Ectodermal cell (in vitro differentiated cells): ENCODE measurements at regions not wholly inside any gene's neighbourhood (a gene's known extent, or its start where the extent isn't known, plus 50 kb on each side); places are given as distances from the start of the nearest gene placed in this dataset.

Experiments used
- H3K27ac ChIP-seq: 2 replicates; pipeline ENCODE4 v1.7.0; 2013; ENCODE audit warnings: mild to moderate bottlenecking, low read depth, low read length; ENCODE audit not compliant: insufficient read depth, poor library complexity, severe bottlenecking
- H3K27me3 ChIP-seq: 2 replicates; pipeline ENCODE4 v1.7.0; 2013; ENCODE audit warnings: mild to moderate bottlenecking, low read length; ENCODE audit not compliant: insufficient read depth, control insufficient read depth, poor library complexity, severe bottlenecking
- H3K36me3 ChIP-seq: one replicate; pipeline ENCODE4 v1.7.0; 2013; ENCODE audit warnings: low read length; ENCODE audit not compliant: control insufficient read depth, insufficient read depth
- H3K4me1 ChIP-seq: one replicate; pipeline ENCODE4 v1.7.0; 2013; ENCODE audit warnings: low read length; ENCODE audit not compliant: control insufficient read depth, insufficient read depth
- H3K4me3 ChIP-seq: 2 replicates; pipeline ENCODE4 v1.7.0; 2013; ENCODE audit warnings: low read depth, low read length, control low read depth; ENCODE audit not compliant: insufficient read depth
- H3K9me3 ChIP-seq: 2 replicates; pipeline ENCODE4 v1.7.0; 2013; ENCODE audit warnings: mild to moderate bottlenecking, low read length, moderate library complexity; ENCODE audit not compliant: control insufficient read depth
- WGBS, 2 experiments: methylation state at CpG; one replicate each; pipeline ENCODE4 v1.1.7; 2013; ENCODE audit warnings: missing lambda C conversion rate in 2 of 2; 5-methylcytosine and 5-hydroxymethylcytosine counted together

DNA sequence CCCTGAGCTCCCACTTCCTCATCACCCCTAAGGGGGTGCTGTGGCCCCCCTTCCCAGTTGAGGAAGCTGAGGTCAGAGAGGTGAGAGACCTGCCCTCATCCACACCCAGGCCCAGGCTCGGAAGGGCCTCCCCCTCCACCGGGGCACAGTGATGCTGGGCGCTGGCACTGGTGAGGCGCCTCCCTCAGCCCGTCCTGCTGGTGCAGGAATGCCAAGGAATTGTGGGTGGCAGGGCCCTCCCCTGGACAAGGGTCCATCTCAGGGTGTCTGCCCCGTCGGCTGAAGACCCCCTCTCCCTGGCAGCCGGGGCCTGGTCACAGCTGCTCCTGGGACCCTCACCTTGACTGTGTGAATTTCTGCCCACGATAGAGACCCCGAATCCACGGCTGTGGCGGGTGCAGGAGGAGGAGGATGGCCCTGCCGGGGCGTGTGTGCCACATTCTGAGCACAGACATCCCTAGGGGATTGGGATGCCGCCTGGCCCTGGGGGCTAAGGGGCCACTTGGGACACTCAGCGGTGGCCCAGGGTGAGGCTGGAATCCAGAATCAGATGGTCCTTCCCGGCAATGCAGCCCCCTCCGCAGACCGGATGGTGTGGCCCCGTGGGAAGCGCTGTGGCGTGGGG is 70.2 kb upstream of the GATA5 start:
- no peaks in the 10 kb centered on the region for H3K9me3 ChIP-seq
- no peak overlapping the region for H3K27ac ChIP-seq
- no peaks in the 10 kb centered on the region for H3K36me3 ChIP-seq
- peaks cover 24% of the 10 kb centered on the region for H3K27me3 ChIP-seq
- no peak overlapping the region for H3K4me3 ChIP-seq
- peaks cover 7% of the 10 kb centered on the region for H3K4me1 ChIP-seq
- 93 to 94% methylated on average over 22 of the region's 22 CpGs for WGBS, 2 experiments

GRCh38 chr20:62546606-62547005 is 70.8 kb upstream of the GATA5 start:
- 90 to 96% methylated on average over 12 of the region's 12 CpGs for WGBS, 2 experiments

DNA sequence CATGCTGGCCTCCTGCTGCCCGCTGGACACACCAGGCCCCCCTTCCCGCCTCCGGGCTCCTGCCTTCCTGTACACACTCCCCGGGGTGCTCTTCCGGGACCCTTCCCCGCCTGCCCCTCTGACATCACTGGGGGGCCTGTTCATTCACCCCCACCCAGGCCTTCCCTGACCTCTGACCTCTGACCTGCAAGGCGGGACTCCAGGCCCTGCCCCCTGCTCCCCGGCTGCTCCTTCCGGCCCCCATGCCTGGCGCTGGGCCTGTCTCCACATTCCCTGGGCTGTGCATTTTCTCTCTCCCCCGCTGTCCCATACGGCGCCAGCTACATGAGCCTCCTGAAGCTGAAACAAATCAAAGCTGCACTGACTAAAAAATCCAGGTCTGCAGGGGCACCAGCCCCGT is 71.6 kb upstream of the GATA5 start:
- Histone ChIP-seq H3K4me3 (no peak overlapping the region), H3K27me3 (peaks cover 37% of the 10 kb centered on the region), H3K27ac (no peak overlapping the region), H3K9me3 (no peaks in the 10 kb centered on the region), H3K4me1 (peaks cover 12% of the 10 kb centered on the region), H3K36me3 (no peaks in the 10 kb centered on the region)
- 90 to 91% methylated on average over 14 of the region's 14 CpGs for WGBS, 2 experiments

More at GRCh38 chr20:62546606-62547005, 70.8 kb upstream of the GATA5 start:
- no peaks in the 10 kb centered on the region for H3K36me3 ChIP-seq
- no peaks in the 10 kb centered on the region for H3K9me3 ChIP-seq
- H3K4me1 ChIP-seq, result peaks cover 12% of the 10 kb centered on the region
- H3K27ac ChIP-seq, result no peak overlapping the region
- peaks cover 29% of the 10 kb centered on the region for H3K27me3 ChIP-seq
- no peak overlapping the region for H3K4me3 ChIP-seq

GRCh38 chr20:62548471-62548870 is 72.7 kb upstream of the GATA5 start:
- Histone ChIP-seq H3K27ac (no peak overlapping the region), H3K4me3 (no peak overlapping the region), H3K9me3 (no peaks in the 10 kb centered on the region), H3K4me1 (peaks cover 12% of the 10 kb centered on the region), H3K36me3 (no peaks in the 10 kb centered on the region), H3K27me3 (peaks cover 47% of the 10 kb centered on the region)
- 84% methylated on average over 10 of the region's 10 CpGs for WGBS, 2 experiments

GRCh38 chr20:62549029-62549428 is 73.2 kb upstream of the GATA5 start:
- Histone ChIP-seq H3K4me1 (peaks cover 12% of the 10 kb centered on the region), H3K27ac (no peak overlapping the region), H3K9me3 (no peaks in the 10 kb centered on the region), H3K4me3 (no peak overlapping the region), H3K36me3 (no peaks in the 10 kb centered on the region), H3K27me3 (peaks cover 49% of the 10 kb centered on the region)
- WGBS, 2 experiments, result 91 to 92% methylated on average over 13 of the region's 13 CpGs

GRCh38 chr20:62549499-62550086 is 73.8 kb upstream of the GATA5 start:
- Histone ChIP-seq H3K27me3 (peaks cover 49% of the 10 kb centered on the region), H3K4me3 (no peak overlapping the region), H3K4me1 (peaks cover 12% of the 10 kb centered on the region), H3K9me3 (no peaks in the 10 kb centered on the region), H3K36me3 (no peaks in the 10 kb centered on the region), H3K27ac (no peak overlapping the region)
- WGBS, 2 experiments, result 74 to 79% methylated on average over 22 of the region's 22 CpGs

DNA sequence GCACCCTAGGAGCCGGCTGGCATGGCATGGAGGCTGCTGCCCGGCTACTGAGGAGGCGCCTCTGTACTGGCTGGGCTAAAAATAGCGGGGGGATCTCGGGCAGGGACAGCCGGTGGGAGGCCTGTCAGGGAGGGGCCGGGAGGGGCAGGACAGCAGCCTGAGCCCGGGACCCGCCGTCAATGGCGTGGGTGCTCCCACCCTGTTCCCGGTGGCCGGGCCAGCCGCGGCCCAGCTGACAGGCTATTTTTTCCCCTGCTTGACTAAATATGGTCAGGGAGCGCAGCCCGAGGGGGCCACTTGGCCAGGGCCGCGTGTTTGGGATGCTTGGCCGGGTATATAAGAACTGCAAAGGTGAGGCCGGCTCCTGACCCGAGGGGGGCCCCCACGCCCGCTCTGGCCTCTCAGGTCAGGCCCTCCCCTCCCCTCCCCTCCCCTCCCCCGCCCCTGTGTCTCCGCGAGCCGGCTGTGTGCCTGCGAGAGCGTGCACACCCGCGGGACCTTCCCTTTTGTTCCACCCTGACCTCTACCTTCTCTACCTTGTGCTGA is 74.4 kb upstream of the GATA5 start:
- peak overlapping the region; percentile 11 for H3K4me3 ChIP-seq
- no peaks in the 10 kb centered on the region for H3K36me3 ChIP-seq
- H3K4me1 ChIP-seq, result peaks cover 12% of the 10 kb centered on the region
- peaks cover 49% of the 10 kb centered on the region for H3K27me3 ChIP-seq
- WGBS, 2 experiments, result 30 to 31% methylated on average over 30 to 32 of the region's 32 CpGs
- no peak overlapping the region for H3K27ac ChIP-seq
- H3K9me3 ChIP-seq, result no peaks in the 10 kb centered on the region

GRCh38 chr20:62551407-62552323 is 75.9 kb upstream of the GATA5 start:
- Histone ChIP-seq H3K4me1 (peaks cover 12% of the 10 kb centered on the region), H3K36me3 (no peaks in the 10 kb centered on the region), H3K4me3 (no peak overlapping the region), H3K9me3 (no peaks in the 10 kb centered on the region), H3K27me3 (peaks cover 49% of the 10 kb centered on the region), H3K27ac (no peak overlapping the region)
- 28 to 30% methylated on average over 46 of the region's 47 CpGs for WGBS, 2 experiments

GRCh38 chr20:62552613-62553012 is 76.8 kb upstream of the GATA5 start:
- H3K4me3 ChIP-seq, result no peak overlapping the region
- WGBS, 2 experiments, result 85 to 87% methylated on average over 14 of the region's 14 CpGs
- H3K27me3 ChIP-seq, result peaks cover 49% of the 10 kb centered on the region
- no peak overlapping the region for H3K27ac ChIP-seq
- no peaks in the 10 kb centered on the region for H3K36me3 ChIP-seq
- no peaks in the 10 kb centered on the region for H3K9me3 ChIP-seq
- H3K4me1 ChIP-seq, result peaks cover 12% of the 10 kb centered on the region
